ENCODE measurements at regions not wholly inside any gene's neighbourhood (a gene's known extent, or its start where the extent isn't known, plus 50 kb on each side); places are given as distances from the start of the nearest gene placed in this dataset.

DNA sequence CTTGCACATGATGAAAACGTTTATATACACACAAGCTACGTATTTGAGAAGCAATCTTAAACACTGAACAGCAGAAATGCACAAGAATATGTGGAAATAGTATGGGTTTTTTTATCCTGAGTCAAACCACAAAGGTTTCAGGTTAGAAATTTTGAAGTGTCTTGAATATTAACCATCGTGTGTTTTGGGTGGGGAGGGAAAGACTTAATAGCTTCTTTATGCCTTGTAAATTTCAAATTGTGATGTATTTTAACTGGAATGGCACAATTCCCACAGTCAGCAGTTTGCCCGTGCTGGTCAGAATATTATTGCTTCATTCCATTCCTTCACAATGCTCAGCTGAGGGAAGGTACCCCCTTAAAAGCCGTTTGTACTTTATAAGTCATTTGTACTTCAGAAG, 67.4 kb upstream of the WDR1 start:
- TF ChIP-seq, protein P1, sequence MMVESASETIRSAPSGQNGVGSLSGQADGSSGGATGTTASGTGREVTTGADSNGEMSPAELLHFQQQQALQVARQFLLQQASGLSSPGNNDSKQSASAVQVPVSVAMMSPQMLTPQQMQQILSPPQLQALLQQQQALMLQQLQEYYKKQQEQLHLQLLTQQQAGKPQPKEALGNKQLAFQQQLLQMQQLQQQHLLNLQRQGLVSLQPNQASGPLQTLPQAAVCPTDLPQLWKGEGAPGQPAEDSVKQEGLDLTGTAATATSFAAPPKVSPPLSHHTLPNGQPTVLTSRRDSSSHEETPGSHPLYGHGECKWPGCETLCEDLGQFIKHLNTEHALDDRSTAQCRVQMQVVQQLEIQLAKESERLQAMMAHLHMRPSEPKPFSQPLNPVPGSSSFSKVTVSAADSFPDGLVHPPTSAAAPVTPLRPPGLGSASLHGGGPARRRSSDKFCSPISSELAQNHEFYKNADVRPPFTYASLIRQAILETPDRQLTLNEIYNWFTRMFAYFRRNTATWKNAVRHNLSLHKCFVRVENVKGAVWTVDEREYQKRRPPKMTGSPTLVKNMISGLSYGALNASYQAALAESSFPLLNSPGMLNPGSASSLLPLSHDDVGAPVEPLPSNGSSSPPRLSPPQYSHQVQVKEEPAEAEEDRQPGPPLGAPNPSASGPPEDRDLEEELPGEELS (CRISPR knock-in tag; IDR thresholded peaks at IDR 0.05) = no peak
- TF ChIP-seq CTCF (IDR thresholded peaks at IDR 0.05) = no peak
- no peak for TF ChIP-seq NFYB (CRISPR knock-in tag; conservative IDR thresholded peaks at IDR 0.05; ENCODE audit: low read depth)
- no peak for TF ChIP-seq SP1 (CRISPR knock-in tag; conservative IDR thresholded peaks at IDR 0.05)
- no peak for TF ChIP-seq ESRRA (CRISPR knock-in tag; IDR thresholded peaks at IDR 0.05; ENCODE audit: borderline replicate concordance)

Data from WTC11 (cell line).